WTC11 (cell line): ENCODE measurements at regions not wholly inside any gene's neighbourhood (a gene's known extent, or its start where the extent isn't known, plus 50 kb on each side); places are given as distances from the start of the nearest gene placed in this dataset.

Experiments
- ATAC-seq: fragments of 200-7000 bp; cut with Tn5 transposase; 2 replicates; pipeline ENCODE4 v1.10.0; 2021; ENCODE audit warnings: mild to moderate bottlenecking, moderate library complexity
- CTCF ChIA-PET: fragments of 300-600 bp; sonication (Branson Sonifier 250); formaldehyde crosslinking; loops from one replicate; lab custom pipeline; 2021; ENCODE audit warnings: antibody characterized with exemption; lab: Charles Lee
- POLR2A ChIA-PET: fragments of 350-600 bp; sonication (Branson Sonifier 250); formaldehyde crosslinking; loops from one replicate; lab custom pipeline; 2021; ENCODE audit warnings: antibody characterized with exemption; lab: Charles Lee
- DNase-seq: peaks from one replicate; pipeline ENCODE4 v3.0.0; 2021; ENCODE audit warnings: low spot score
- H3K27ac Mint-ChIP-seq: 2 replicates; pipeline ENCODE4 v1.8.0; 2021; ENCODE audit warnings: mixed read lengths
- H3K27me3 Mint-ChIP-seq: 2 replicates; pipeline ENCODE4 v1.8.0; 2021; ENCODE audit warnings: low read depth, mild to moderate bottlenecking, moderate library complexity, mixed read lengths
- H3K36me3 Mint-ChIP-seq: 2 replicates; pipeline ENCODE4 v1.8.0; 2021; ENCODE audit warnings: mixed read lengths
- H3K4me1 Mint-ChIP-seq: 2 replicates; pipeline ENCODE4 v1.8.0; 2022; ENCODE audit warnings: mixed read lengths
- H3K4me3 Mint-ChIP-seq: 2 replicates; pipeline ENCODE4 v1.8.0; 2021; ENCODE audit warnings: mild to moderate bottlenecking, moderate library complexity, mixed read lengths
- H3K9me3 Mint-ChIP-seq: 2 replicates; pipeline ENCODE4 v1.8.0; 2021; ENCODE audit warnings: mixed read lengths
- ATF1 ChIP-seq: sonication (generic); formaldehyde crosslinking; IDR thresholded peaks from 2 replicates; pipeline ENCODE4 v1.8.1; 2023; ENCODE audit warnings: mild to moderate bottlenecking, moderate library complexity, missing genetic modification reagents
- CREB1 ChIP-seq: sonication (generic); formaldehyde crosslinking; IDR thresholded peaks from 2 replicates; pipeline ENCODE4 v1.8.0; 2023; ENCODE audit warnings: mild to moderate bottlenecking, missing genetic modification reagents
- FOXJ3 ChIP-seq: sonication (generic); formaldehyde crosslinking; IDR thresholded peaks from 2 replicates; pipeline ENCODE4 v1.9.0; 2021; ENCODE audit warnings: missing genetic modification reagents, mild to moderate bottlenecking, borderline replicate concordance
- JAZF1 ChIP-seq: fragments of 250-450 bp; sonication (Bioruptor Pico); IDR thresholded peaks from 2 replicates; pipeline ENCODE4 v1.9.0; 2021; ENCODE audit warnings: moderate library complexity, mild to moderate bottlenecking, inconsistent platforms
- KAT7 ChIP-seq: sonication (generic); formaldehyde crosslinking; IDR thresholded peaks from 2 replicates; pipeline ENCODE4 v1.8.1; 2023; ENCODE audit warnings: missing genetic modification reagents, mild to moderate bottlenecking, borderline replicate concordance
- NFATC4 ChIP-seq: fragments of 250-450 bp; sonication (Bioruptor Pico); IDR thresholded peaks from 2 replicates; pipeline ENCODE4 v1.9.0; 2021; ENCODE audit warnings: mild to moderate bottlenecking
- NR1H2 ChIP-seq: sonication (generic); formaldehyde crosslinking; IDR thresholded peaks from 2 replicates; pipeline ENCODE4 v1.9.0; 2021; ENCODE audit warnings: mild to moderate bottlenecking, moderate library complexity, missing genetic modification reagents
- OVOL2 ChIP-seq: fragments of 250-450 bp; sonication (Bioruptor Pico); IDR thresholded peaks from 2 replicates; pipeline ENCODE4 v1.9.0; 2021; ENCODE audit warnings: mild to moderate bottlenecking, borderline replicate concordance
- SMAD3 ChIP-seq: sonication (generic); formaldehyde crosslinking; IDR thresholded peaks from 2 replicates; pipeline ENCODE4 v1.8.0; 2022; ENCODE audit warnings: missing genetic modification reagents, mild to moderate bottlenecking, borderline replicate concordance
- SMAD4 ChIP-seq: sonication (generic); formaldehyde crosslinking; IDR thresholded peaks from 2 replicates; pipeline ENCODE4 v1.8.0; 2022; ENCODE audit warnings: mild to moderate bottlenecking, missing genetic modification reagents
- SOX15 ChIP-seq: fragments of 250-450 bp; sonication (Bioruptor Pico); IDR thresholded peaks from 2 replicates; pipeline ENCODE4 v1.9.0; 2021; ENCODE audit warnings: mild to moderate bottlenecking
- TP53 ChIP-seq: sonication (generic); formaldehyde crosslinking; IDR thresholded peaks from 2 replicates; pipeline ENCODE4 v1.8.1; 2023; ENCODE audit warnings: mild to moderate bottlenecking, missing genetic modification reagents
- ZBTB21 ChIP-seq: sonication (generic); formaldehyde crosslinking; IDR thresholded peaks from 2 replicates; pipeline ENCODE4 v1.8.1; 2023; ENCODE audit warnings: mild to moderate bottlenecking, missing genetic modification reagents, borderline replicate concordance
- ZNF396 ChIP-seq: fragments of 250-450 bp; sonication (Bioruptor Pico); IDR thresholded peaks from 2 replicates; pipeline ENCODE4 v1.8.0; 2021; ENCODE audit warnings: mild to moderate bottlenecking, moderate library complexity, borderline replicate concordance
- ZNF416 ChIP-seq: fragments of 250-450 bp; sonication (Bioruptor Pico); IDR thresholded peaks from 2 replicates; pipeline ENCODE4 v1.9.0; 2021; ENCODE audit warnings: mild to moderate bottlenecking, inconsistent platforms
- TF ChIP-seq, protein P1 (sequence below): sonication (generic); formaldehyde crosslinking; conservative IDR thresholded peaks from 2 replicates; pipeline ENCODE4 v1.8.1; 2022; ENCODE audit warnings: mild to moderate bottlenecking, missing genetic modification reagents
- TF ChIP-seq, protein P2 (sequence below): sonication (generic); formaldehyde crosslinking; IDR thresholded peaks from 2 replicates; pipeline ENCODE4 v1.8.0; 2022; ENCODE audit warnings: mild to moderate bottlenecking, missing genetic modification reagents
- TF ChIP-seq, protein P3 (sequence below): fragments of 250-450 bp; sonication (Bioruptor Pico); IDR thresholded peaks from 2 replicates; pipeline ENCODE4 v1.9.0; 2021; ENCODE audit warnings: mild to moderate bottlenecking, borderline replicate concordance
- TF ChIP-seq, protein P4 (sequence below): sonication (generic); formaldehyde crosslinking; IDR thresholded peaks from 2 replicates; pipeline ENCODE4 v1.8.0; 2022; ENCODE audit warnings: mild to moderate bottlenecking, missing genetic modification reagents

DNA sequence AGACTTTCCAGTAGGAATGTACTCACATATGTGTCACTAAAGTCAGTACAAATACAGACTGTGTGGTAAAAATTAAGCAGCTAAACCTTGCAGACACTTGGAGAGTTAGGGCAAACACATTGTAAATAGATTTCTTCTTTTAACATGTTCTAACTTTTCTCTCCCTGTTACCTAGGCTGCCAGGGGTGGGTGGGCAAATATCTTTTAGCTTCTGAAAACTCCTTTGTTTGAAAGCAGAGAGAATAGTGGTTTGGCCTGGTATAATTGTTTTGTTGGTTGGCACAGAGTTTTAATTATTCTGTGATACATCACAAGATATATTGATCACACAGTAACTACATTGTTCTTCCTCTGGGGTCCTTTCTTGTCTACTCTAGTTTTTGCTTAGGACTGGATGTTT is 289.8 kb upstream of the DACH1 start (continued):
- no peak for TF ChIP-seq SMAD4 (CRISPR knock-in tag)
- no peak for TF ChIP-seq CREB1 (CRISPR knock-in tag)

DNA sequence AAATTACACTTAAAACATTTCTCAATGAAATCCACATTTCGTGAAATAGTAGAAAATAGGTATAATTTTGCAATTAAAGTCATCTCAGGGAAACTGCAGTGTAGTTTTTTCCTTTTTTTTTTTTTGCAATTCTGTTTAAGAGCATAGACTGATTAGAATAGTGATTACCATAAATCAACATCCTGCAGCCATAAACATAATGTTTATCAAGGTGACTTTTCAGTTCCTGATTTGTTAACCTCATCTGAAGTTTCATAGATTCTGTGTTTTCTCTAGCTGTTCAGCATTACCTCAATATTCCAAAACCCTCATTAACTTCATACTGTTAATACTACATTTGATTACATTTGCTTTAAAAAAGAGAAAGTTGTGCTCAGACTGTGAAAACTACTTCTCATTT is 286.3 kb upstream of the DACH1 start:
- no peak for ATAC-seq
- Mint-ChIP-seq H3K36me3 (no peaks in the 10 kb centered on the region), H3K4me3 (no peak overlapping the region), H3K4me1 (peaks cover 33% of the 10 kb centered on the region), H3K9me3 (no peaks in the 10 kb centered on the region), H3K27ac (no peak overlapping the region), H3K27me3 (no peaks in the 10 kb centered on the region)
- DNase-seq = no peak
- ChIA-PET POLR2A (no interaction called here), CTCF (no interaction called here)
- TF ChIP-seq FOXJ3 (CRISPR knock-in tag) (no peak), NFATC4 (CRISPR knock-in tag) (no peak), ATF1 (CRISPR knock-in tag) (no peak), ZBTB21 (CRISPR knock-in tag) (no peak), OVOL2 (CRISPR knock-in tag) (no peak), NR1H2 (CRISPR knock-in tag) (no peak), TP53 (CRISPR knock-in tag) (no peak), SMAD3 (CRISPR knock-in tag) (no peak)
- TF ChIP-seq, protein P1, sequence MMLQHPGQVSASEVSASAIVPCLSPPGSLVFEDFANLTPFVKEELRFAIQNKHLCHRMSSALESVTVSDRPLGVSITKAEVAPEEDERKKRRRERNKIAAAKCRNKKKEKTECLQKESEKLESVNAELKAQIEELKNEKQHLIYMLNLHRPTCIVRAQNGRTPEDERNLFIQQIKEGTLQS = no peak
- TF ChIP-seq, protein P2, sequence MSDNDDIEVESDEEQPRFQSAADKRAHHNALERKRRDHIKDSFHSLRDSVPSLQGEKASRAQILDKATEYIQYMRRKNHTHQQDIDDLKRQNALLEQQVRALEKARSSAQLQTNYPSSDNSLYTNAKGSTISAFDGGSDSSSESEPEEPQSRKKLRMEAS (CRISPR knock-in tag) = no peak

DNA sequence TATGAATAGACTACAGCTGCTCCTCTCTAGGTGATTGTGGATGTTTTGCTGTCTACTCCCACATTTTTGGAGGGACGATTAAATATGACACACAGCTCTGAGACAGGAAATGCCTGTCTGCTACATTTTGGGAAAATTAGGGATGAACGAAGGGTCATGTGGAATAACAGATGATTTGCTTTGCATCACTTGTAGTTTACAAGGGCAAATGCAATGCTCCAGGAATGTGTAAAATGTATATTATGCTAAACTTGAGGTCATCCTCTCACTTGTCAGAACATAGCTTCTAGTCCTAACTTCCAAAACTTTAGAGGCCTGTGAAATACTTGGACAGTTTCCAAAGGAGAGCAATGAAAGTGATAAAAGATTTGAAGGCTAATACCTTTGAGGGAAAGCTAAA is 284.2 kb upstream of the DACH1 start:
- Mint-ChIP-seq H3K4me1 (peaks cover 33% of the 10 kb centered on the region), H3K36me3 (no peaks in the 10 kb centered on the region), H3K4me3 (no peak overlapping the region), H3K9me3 (no peaks in the 10 kb centered on the region), H3K27me3 (no peaks in the 10 kb centered on the region), H3K27ac (no peak overlapping the region)
- TF ChIP-seq KAT7 (CRISPR knock-in tag) (no peak), ZNF396 (CRISPR knock-in tag) (no peak), JAZF1 (no peak), OVOL2 (CRISPR knock-in tag) (no peak), SOX15 (CRISPR knock-in tag) (no peak), SMAD4 (CRISPR knock-in tag) (no peak), ZNF416 (CRISPR knock-in tag) (no peak), FOXJ3 (CRISPR knock-in tag) (no peak), CREB1 (CRISPR knock-in tag) (no peak)
- TF ChIP-seq, protein P3, sequence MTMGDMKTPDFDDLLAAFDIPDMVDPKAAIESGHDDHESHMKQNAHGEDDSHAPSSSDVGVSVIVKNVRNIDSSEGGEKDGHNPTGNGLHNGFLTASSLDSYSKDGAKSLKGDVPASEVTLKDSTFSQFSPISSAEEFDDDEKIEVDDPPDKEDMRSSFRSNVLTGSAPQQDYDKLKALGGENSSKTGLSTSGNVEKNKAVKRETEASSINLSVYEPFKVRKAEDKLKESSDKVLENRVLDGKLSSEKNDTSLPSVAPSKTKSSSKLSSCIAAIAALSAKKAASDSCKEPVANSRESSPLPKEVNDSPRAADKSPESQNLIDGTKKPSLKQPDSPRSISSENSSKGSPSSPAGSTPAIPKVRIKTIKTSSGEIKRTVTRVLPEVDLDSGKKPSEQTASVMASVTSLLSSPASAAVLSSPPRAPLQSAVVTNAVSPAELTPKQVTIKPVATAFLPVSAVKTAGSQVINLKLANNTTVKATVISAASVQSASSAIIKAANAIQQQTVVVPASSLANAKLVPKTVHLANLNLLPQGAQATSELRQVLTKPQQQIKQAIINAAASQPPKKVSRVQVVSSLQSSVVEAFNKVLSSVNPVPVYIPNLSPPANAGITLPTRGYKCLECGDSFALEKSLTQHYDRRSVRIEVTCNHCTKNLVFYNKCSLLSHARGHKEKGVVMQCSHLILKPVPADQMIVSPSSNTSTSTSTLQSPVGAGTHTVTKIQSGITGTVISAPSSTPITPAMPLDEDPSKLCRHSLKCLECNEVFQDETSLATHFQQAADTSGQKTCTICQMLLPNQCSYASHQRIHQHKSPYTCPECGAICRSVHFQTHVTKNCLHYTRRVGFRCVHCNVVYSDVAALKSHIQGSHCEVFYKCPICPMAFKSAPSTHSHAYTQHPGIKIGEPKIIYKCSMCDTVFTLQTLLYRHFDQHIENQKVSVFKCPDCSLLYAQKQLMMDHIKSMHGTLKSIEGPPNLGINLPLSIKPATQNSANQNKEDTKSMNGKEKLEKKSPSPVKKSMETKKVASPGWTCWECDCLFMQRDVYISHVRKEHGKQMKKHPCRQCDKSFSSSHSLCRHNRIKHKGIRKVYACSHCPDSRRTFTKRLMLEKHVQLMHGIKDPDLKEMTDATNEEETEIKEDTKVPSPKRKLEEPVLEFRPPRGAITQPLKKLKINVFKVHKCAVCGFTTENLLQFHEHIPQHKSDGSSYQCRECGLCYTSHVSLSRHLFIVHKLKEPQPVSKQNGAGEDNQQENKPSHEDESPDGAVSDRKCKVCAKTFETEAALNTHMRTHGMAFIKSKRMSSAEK = no peak
- TF ChIP-seq, protein P4, sequence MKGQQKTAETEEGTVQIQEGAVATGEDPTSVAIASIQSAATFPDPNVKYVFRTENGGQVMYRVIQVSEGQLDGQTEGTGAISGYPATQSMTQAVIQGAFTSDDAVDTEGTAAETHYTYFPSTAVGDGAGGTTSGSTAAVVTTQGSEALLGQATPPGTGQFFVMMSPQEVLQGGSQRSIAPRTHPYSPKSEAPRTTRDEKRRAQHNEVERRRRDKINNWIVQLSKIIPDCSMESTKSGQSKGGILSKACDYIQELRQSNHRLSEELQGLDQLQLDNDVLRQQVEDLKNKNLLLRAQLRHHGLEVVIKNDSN (CRISPR knock-in tag) = no peak
- CTCF ChIA-PET = no interaction called here
- ATAC-seq (no peak), DNase-seq (no peak)
- POLR2A ChIA-PET = no interaction called here
